HepG2 (cell line): ENCODE measurements at regions not wholly inside any gene's neighbourhood (a gene's known extent, or its start where the extent isn't known, plus 50 kb on each side); places are given as distances from the start of the nearest gene placed in this dataset.

Experiments
- ATAC-seq: fragments of 200-7000 bp; cut with Tn5 transposase; 3 replicates; pipeline ENCODE4 v1.9.1; 2020; ENCODE audit warnings: mild to moderate bottlenecking, moderate library complexity
- BruUV-seq: library from RNA; stranded (reverse); fragments of 400-500 nt; replicated peaks from 2 replicates; lab custom pipeline; 2021; lab: Mats Ljungman, UMichigan
- CTCF ChIA-PET: fragments of 300-600 bp; formaldehyde crosslinking; extraction: SDS; loops from one replicate; lab custom pipeline; 2021; ENCODE audit warnings: low total read pairs, inconsistent platforms, low intra/inter-chr PET ratio; lab: Yijun Ruan, JAX
- POLR2A ChIA-PET: fragments of 350-600 bp; sonication (Branson Sonifier 250); formaldehyde crosslinking; loops from one replicate; lab custom pipeline; 2020; ENCODE audit warnings: antibody characterized with exemption, inconsistent platforms; lab: Yijun Ruan, JAX
- DNase-seq: peaks from one replicate; pipeline ENCODE4 v3.0.0-alpha.2; 2015; ENCODE audit warnings: low spot score
- FAIRE-seq: peaks from 3 replicates; lab custom pipeline; 2011; peaks lifted over from hg19 to GRCh38; lab: Jason Lieb, UNC
- H2AFZ ChIP-seq: one replicate; pipeline ENCODE4 v1.6.1; 2011; ENCODE audit warnings: low read length, inconsistent platforms
- H3K27ac ChIP-seq: fragments of 300-600 bp; 3 replicates; pipeline ENCODE4 v1.8.0; 2011; ENCODE audit warnings: mixed run types, mild to moderate bottlenecking, mixed read lengths, low read length, inconsistent platforms; ENCODE audit not compliant: insufficient read depth; ENCODE audit errors: extremely low read length
- H3K27me3 ChIP-seq, 2 experiments: fragments of 200-600 bp in 1 of 2; 2 replicates in 1 of 2; 3 replicates in 1 of 2; pipeline versions ENCODE4 v1.6.0 to v1.8.0; 2011; ENCODE audit warnings: low read length in 2 of 2, mild to moderate bottlenecking in 2 of 2, moderate library complexity in 2 of 2, inconsistent platforms in 1 of 2; ENCODE audit not compliant: insufficient read depth in 2 of 2, control insufficient read depth in 1 of 2
- H3K36me3 ChIP-seq, 2 experiments: fragments of 200-600 bp in 1 of 2; replicated peaks in 1 of 2; 2 replicates in 1 of 2; 3 replicates in 1 of 2; pipeline versions ENCODE4 v1.5.1 to v1.8.0; 2011; ENCODE audit warnings: low read length in 2 of 2, inconsistent platforms in 1 of 2; ENCODE audit not compliant: insufficient read depth in 2 of 2, control insufficient read depth in 1 of 2
- H3K4me1 ChIP-seq: 2 replicates; pipeline ENCODE4 v1.5.1; 2012; ENCODE audit warnings: low read length, inconsistent platforms; ENCODE audit not compliant: insufficient read depth
- H3K4me2 ChIP-seq: 2 replicates; pipeline ENCODE4 v1.6.0; 2011; ENCODE audit warnings: low read depth, low read length, inconsistent platforms
- H3K4me3 ChIP-seq, 3 experiments: fragments of 200-600 bp in 1 of 3; sonication (generic), shearing (Covaris generic) in 1 of 3; replicated peaks in 1 of 3; 2 replicates each; pipeline ENCODE4 v1.5.1; 2011 to 2016; ENCODE audit warnings: low read length in 3 of 3, inconsistent platforms in 2 of 3, low read depth in 2 of 3, mild to moderate bottlenecking in 2 of 3, control low read depth in 1 of 3, mixed read lengths in 1 of 3; ENCODE audit not compliant: insufficient read depth in 1 of 3
- H3K79me2 ChIP-seq: one replicate; pipeline ENCODE4 v1.6.1; 2011; ENCODE audit warnings: low read length, inconsistent platforms; ENCODE audit not compliant: insufficient read depth
- H3K9ac ChIP-seq: 2 replicates; pipeline ENCODE4 v1.6.0; 2011; ENCODE audit warnings: mild to moderate bottlenecking, low read depth, low read length, inconsistent platforms; ENCODE audit not compliant: insufficient read depth
- H3K9me3 ChIP-seq: 2 replicates; pipeline ENCODE4 v1.5.1; 2012; ENCODE audit warnings: mild to moderate bottlenecking, low read length
- H4K20me1 ChIP-seq: 2 replicates; pipeline ENCODE4 v1.6.0; 2011; ENCODE audit warnings: inconsistent platforms, mild to moderate bottlenecking, low read length, moderate library complexity; ENCODE audit not compliant: insufficient read depth
- ATF6 ChIP-seq: sonication (generic); formaldehyde crosslinking; conservative IDR thresholded peaks from 2 replicates; pipeline ENCODE4 v1.4.0; 2020; ENCODE audit warnings: missing genetic modification reagents
- FLYWCH1 ChIP-seq: sonication (generic); formaldehyde crosslinking; IDR thresholded peaks from 2 replicates; pipeline ENCODE4 v1.8.1; 2023; ENCODE audit warnings: mild to moderate bottlenecking, missing genetic modification reagents
- GATA4 ChIP-seq: sonication (generic); IDR thresholded peaks from 2 replicates; pipeline ENCODE4 v1.6.1; 2016; ENCODE audit warnings: antibody characterized with exemption, low read depth, borderline replicate concordance
- HOXA5 ChIP-seq: sonication (generic); formaldehyde crosslinking; IDR thresholded peaks from 2 replicates; pipeline ENCODE4 v1.4.0; 2020; ENCODE audit warnings: missing genetic modification reagents
- NFKB2 ChIP-seq: sonication (generic); formaldehyde crosslinking; IDR thresholded peaks from 2 replicates; pipeline ENCODE4 v1.4.0; 2020; ENCODE audit warnings: missing genetic modification reagents, borderline replicate concordance
- POGZ ChIP-seq: sonication (generic); formaldehyde crosslinking; IDR thresholded peaks from 2 replicates; pipeline ENCODE4 v1.4.0; 2020; ENCODE audit warnings: mild to moderate bottlenecking, missing genetic modification reagents
- RNF2 ChIP-seq: fragments of 450-650 bp; conservative IDR thresholded peaks from 2 replicates; pipeline ENCODE4 v1.6.1; 2016; ENCODE audit warnings: low read depth
- SALL2 ChIP-seq: sonication (generic); formaldehyde crosslinking; IDR thresholded peaks from 2 replicates; pipeline ENCODE4 v1.8.1; 2023; ENCODE audit warnings: mild to moderate bottlenecking, missing genetic modification reagents, inconsistent platforms
- SRF ChIP-seq: IDR thresholded peaks from 2 replicates; pipeline ENCODE4 v1.6.1; 2011; ENCODE audit warnings: mild to moderate bottlenecking, low read depth, low read length, moderate library complexity
- TEF ChIP-seq: sonication (generic); formaldehyde crosslinking; IDR thresholded peaks from 2 replicates; pipeline ENCODE4 v1.5.0; 2020; ENCODE audit warnings: missing genetic modification reagents
- ZBED4 ChIP-seq: sonication (generic); formaldehyde crosslinking; IDR thresholded peaks from 2 replicates; pipeline ENCODE4 v1.4.0; 2020; ENCODE audit warnings: missing genetic modification reagents, borderline replicate concordance
- ZNF710 ChIP-seq: sonication (generic); formaldehyde crosslinking; IDR thresholded peaks from 2 replicates; pipeline ENCODE4 v1.5.0; 2020; ENCODE audit warnings: mild to moderate bottlenecking, missing genetic modification reagents, borderline replicate concordance
- ZNF775 ChIP-seq: sonication (generic); formaldehyde crosslinking; IDR thresholded peaks from 2 replicates; pipeline ENCODE4 v1.4.0; 2020; ENCODE audit warnings: missing genetic modification reagents, mild to moderate bottlenecking, moderate library complexity, borderline replicate concordance
- WGBS: methylation state at CpG from one replicate; pipeline ENCODE4 v1.1.6; 2017; ENCODE audit warnings: low lambda C conversion rate; 5-methylcytosine and 5-hydroxymethylcytosine counted together
- in situ Hi-C: cut with HindIII; loops from 2 replicates; pipeline ENCODE4 v1.10.0; 2017; ENCODE audit warnings: low pct_unique_long_range_greater_than_20kb; ENCODE audit not compliant: extremely low pct_ligation_motif_present
- intact Hi-C: fragments of 100-400 bp; cut with micrococcal nuclease; formaldehyde crosslinking; loops from one replicate; pipeline ENCODE4 v1.10.0; 2022; ENCODE audit not compliant: unreplicated experiment

GRCh38 chr16:54412777-54413455, 126.3 kb upstream of the IRX3 start:
- 26% methylated on average over 7 of the region's 7 CpGs for WGBS
- no peaks in the 10 kb centered on the region for H3K36me3 ChIP-seq
- no TSS peak for BruUV-seq
- CTCF ChIA-PET = no interaction called here
- H3K4me1 ChIP-seq = peaks cover 6% of the 10 kb centered on the region; the same call in 1 of the 2 replicates
- no peak overlapping the region for H2AFZ ChIP-seq
- in situ Hi-C loops = no loop called here
- no peaks in the 10 kb centered on the region for H3K9me3 ChIP-seq
- H3K4me3 ChIP-seq = no peak overlapping the region
- FAIRE-seq = no peak
- H3K27ac ChIP-seq = no peak overlapping the region
- H3K4me2 ChIP-seq = no peak overlapping the region
- H4K20me1 ChIP-seq = no peaks in the 10 kb centered on the region
- no peak for DNase-seq
- POLR2A ChIA-PET = no interaction called here
- intact Hi-C loops = no loop called here
- ATAC-seq = no peak; the same call in 2 of the 3 replicates
- H3K9ac ChIP-seq = no peak overlapping the region
- peaks cover 6 to 29% of the 10 kb centered on the region in 2 experiments; a peak in 3 of 5 replicates for H3K27me3 ChIP-seq
- no peaks in the 10 kb centered on the region for H3K79me2 ChIP-seq
- no peak for TF ChIP-seq TEF (CRISPR knock-in tag)
- TF ChIP-seq ZNF775 = no peak
- TF ChIP-seq ZNF710 (CRISPR knock-in tag) = no peak
- TF ChIP-seq ATF6 (CRISPR knock-in tag) = no peak
- no peak for TF ChIP-seq SALL2
- no peak for TF ChIP-seq ZBED4 (CRISPR knock-in tag)
- no peak for TF ChIP-seq GATA4
- no peak for TF ChIP-seq FLYWCH1 (CRISPR knock-in tag)
- no peak for TF ChIP-seq NFKB2 (CRISPR knock-in tag)
- no peak for TF ChIP-seq HOXA5 (CRISPR knock-in tag)
- no peak for TF ChIP-seq POGZ (CRISPR knock-in tag)
- no peak for TF ChIP-seq SRF
- TF ChIP-seq RNF2 = no peak
